GM23248 (cell line): ENCODE measurements at regions not wholly inside any gene's neighbourhood (a gene's known extent, or its start where the extent isn't known, plus 50 kb on each side); places are given as distances from the start of the nearest gene placed in this dataset.

Source experiments
- EZH2 ChIP-seq: fragments of 200-600 bp; sonication (generic); IDR thresholded peaks from 2 replicates; pipeline ENCODE4 v1.6.1; 2018; ENCODE audit warnings: antibody characterized with exemption, mild to moderate bottlenecking; ENCODE audit not compliant: insufficient read depth, poor library complexity, severe bottlenecking
- EZH2phosphoT487 ChIP-seq: fragments of 200-600 bp; sonication (generic); IDR thresholded peaks from 2 replicates; pipeline ENCODE4 v1.6.1; 2018; ENCODE audit warnings: antibody characterized with exemption, moderate library complexity, mild to moderate bottlenecking, low read depth; ENCODE audit not compliant: insufficient read depth

DNA sequence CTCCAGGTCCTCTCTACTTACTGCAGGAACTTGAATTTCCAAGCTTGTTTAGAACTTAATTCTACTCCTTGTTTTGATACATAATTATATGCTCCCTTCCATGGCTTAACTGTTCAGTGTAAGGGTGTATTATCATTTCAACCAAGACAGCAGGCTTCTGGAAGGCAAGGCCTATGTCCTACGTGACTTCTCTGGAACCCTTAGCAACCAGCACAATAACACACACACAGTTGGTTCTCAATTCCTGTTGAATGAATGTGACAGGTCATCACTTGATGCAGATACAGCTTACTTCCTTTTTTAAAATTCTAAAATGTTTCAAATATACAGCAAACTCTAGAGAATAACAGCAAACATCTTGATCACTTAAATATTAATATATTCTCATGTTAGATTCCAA lies 77.7 kb upstream of the COCH start:
- no peak for TF ChIP-seq EZH2
- no peak for TF ChIP-seq EZH2phosphoT487
